ENCODE measurements at regions not wholly inside any gene's neighbourhood (a gene's known extent, or its start where the extent isn't known, plus 50 kb on each side); places are given as distances from the start of the nearest gene placed in this dataset.

DNA sequence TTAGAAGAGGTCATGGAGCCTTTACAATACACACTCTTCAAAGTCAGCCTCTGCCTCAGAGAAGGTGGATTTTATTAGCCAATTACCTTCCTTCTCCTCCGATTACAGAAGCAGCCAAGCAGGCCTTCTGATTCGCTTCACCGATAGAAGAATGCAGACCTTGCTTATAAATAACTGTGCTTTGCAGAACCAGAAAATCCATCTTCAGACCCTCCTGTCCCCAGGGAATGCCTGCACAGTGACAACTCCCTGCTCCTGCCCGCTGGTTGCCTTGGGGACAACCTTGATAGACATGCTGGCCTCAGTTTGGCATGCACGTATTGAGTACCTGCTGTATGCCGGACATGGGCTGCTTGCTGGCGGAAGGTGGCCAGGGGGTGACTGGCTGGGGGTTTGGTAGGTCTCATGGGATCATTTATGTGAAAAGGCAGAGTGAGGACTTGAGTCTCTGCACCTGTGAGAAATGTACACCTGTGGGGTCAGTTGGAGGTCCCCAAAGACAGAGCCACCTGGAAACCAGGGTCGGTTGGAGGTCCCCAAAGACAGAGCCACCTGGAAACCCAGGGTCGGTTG is 1238.7 kb downstream of the BRD1 start:
- ChIA-PET POLR2A (no interaction called here), RAD21 (ENCODE audit: low non-redundant PET in 1 of 2, low total read pairs in 2 of 2, uncharacterized antibody in 2 of 2, unreplicated experiment in 2 of 2) (no interaction called here), CTCF (no interaction called here)
- Histone ChIP-seq H2AFZ (ENCODE audit: low read depth, low read length, poor library complexity, severe bottlenecking) (no peak overlapping the region), H3K9ac (ENCODE audit: low read length) (no peak overlapping the region), H3K4me2 (ENCODE audit: low read length) (no peak overlapping the region), H3K36me3 (ENCODE audit: control insufficient read depth in 1 of 2, insufficient read depth in 2 of 2, low read length in 2 of 2) (no peaks in the 10 kb centered on the region), H3K9me2 (ENCODE audit: insufficient read depth) (no peaks in the 10 kb centered on the region), H3K27me3 (ENCODE audit: insufficient read depth, low read length) (no peaks in the 10 kb centered on the region), H3K9me3 (ENCODE audit: control insufficient read depth in 1 of 2, insufficient read depth in 1 of 2, low read depth in 1 of 2, low read length in 2 of 2) (peaks cover 6 to 8% of the 10 kb centered on the region in 2 experiments; a peak in 3 of 4 replicates), H4K20me1 (ENCODE audit: insufficient read depth) (no peaks in the 10 kb centered on the region), H3K79me2 (ENCODE audit: insufficient read depth, low read length) (no peaks in the 10 kb centered on the region), H3K27ac (ENCODE audit: low read depth, low read length) (no peak overlapping the region), H3K4me3 (replicated peaks in 1 of 2; ENCODE audit: low read depth in 1 of 2, low read length in 2 of 2) (no peak overlapping the region), H3K4me1 (ENCODE audit: control insufficient read depth in 1 of 2, insufficient read depth in 2 of 2, low read length in 2 of 2) (no peaks in the 10 kb centered on the region)
- intact Hi-C loops (cut with micrococcal nuclease) = no loop called here
- no TSS peak for BruUV-seq (replicated peaks)
- TF ChIP-seq CBX3 (IDR thresholded peaks at IDR 0.05; ENCODE audit: low read depth) = no peak
- TF ChIP-seq, protein P1, sequence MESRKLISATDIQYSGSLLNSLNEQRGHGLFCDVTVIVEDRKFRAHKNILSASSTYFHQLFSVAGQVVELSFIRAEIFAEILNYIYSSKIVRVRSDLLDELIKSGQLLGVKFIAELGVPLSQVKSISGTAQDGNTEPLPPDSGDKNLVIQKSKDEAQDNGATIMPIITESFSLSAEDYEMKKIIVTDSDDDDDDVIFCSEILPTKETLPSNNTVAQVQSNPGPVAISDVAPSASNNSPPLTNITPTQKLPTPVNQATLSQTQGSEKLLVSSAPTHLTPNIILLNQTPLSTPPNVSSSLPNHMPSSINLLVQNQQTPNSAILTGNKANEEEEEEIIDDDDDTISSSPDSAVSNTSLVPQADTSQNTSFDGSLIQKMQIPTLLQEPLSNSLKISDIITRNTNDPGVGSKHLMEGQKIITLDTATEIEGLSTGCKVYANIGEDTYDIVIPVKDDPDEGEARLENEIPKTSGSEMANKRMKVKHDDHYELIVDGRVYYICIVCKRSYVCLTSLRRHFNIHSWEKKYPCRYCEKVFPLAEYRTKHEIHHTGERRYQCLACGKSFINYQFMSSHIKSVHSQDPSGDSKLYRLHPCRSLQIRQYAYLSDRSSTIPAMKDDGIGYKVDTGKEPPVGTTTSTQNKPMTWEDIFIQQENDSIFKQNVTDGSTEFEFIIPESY (IDR thresholded peaks at IDR 0.05; ENCODE audit: extremely low read depth, insufficient replicate concordance, low read length) = no peak
- no peak for TF ChIP-seq POLR2A (IDR thresholded peaks at IDR 0.05; ENCODE audit: borderline replicate concordance, extremely low read depth, insufficient read depth, insufficient read length)
- no peak for TF ChIP-seq TCF7L2 (IDR thresholded peaks at IDR 0.05; ENCODE audit: borderline replicate concordance, extremely low read depth, insufficient read depth, insufficient read length)
- TF ChIP-seq EZH2phosphoT487 (IDR thresholded peaks at IDR 0.05; ENCODE audit: borderline replicate concordance) = no peak
- no peak for TF ChIP-seq JUND (IDR thresholded peaks at IDR 0.05)
- no peak for TF ChIP-seq ELF1 (IDR thresholded peaks at IDR 0.05; ENCODE audit: borderline replicate concordance, low read depth)
- TF ChIP-seq, protein P2, sequence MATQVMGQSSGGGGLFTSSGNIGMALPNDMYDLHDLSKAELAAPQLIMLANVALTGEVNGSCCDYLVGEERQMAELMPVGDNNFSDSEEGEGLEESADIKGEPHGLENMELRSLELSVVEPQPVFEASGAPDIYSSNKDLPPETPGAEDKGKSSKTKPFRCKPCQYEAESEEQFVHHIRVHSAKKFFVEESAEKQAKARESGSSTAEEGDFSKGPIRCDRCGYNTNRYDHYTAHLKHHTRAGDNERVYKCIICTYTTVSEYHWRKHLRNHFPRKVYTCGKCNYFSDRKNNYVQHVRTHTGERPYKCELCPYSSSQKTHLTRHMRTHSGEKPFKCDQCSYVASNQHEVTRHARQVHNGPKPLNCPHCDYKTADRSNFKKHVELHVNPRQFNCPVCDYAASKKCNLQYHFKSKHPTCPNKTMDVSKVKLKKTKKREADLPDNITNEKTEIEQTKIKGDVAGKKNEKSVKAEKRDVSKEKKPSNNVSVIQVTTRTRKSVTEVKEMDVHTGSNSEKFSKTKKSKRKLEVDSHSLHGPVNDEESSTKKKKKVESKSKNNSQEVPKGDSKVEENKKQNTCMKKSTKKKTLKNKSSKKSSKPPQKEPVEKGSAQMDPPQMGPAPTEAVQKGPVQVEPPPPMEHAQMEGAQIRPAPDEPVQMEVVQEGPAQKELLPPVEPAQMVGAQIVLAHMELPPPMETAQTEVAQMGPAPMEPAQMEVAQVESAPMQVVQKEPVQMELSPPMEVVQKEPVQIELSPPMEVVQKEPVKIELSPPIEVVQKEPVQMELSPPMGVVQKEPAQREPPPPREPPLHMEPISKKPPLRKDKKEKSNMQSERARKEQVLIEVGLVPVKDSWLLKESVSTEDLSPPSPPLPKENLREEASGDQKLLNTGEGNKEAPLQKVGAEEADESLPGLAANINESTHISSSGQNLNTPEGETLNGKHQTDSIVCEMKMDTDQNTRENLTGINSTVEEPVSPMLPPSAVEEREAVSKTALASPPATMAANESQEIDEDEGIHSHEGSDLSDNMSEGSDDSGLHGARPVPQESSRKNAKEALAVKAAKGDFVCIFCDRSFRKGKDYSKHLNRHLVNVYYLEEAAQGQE (IDR thresholded peaks at IDR 0.05; ENCODE audit: low read depth) = no peak
- no peak for TF ChIP-seq FOSL1 (IDR thresholded peaks at IDR 0.05; ENCODE audit: low read depth)
- TF ChIP-seq, protein P3, sequence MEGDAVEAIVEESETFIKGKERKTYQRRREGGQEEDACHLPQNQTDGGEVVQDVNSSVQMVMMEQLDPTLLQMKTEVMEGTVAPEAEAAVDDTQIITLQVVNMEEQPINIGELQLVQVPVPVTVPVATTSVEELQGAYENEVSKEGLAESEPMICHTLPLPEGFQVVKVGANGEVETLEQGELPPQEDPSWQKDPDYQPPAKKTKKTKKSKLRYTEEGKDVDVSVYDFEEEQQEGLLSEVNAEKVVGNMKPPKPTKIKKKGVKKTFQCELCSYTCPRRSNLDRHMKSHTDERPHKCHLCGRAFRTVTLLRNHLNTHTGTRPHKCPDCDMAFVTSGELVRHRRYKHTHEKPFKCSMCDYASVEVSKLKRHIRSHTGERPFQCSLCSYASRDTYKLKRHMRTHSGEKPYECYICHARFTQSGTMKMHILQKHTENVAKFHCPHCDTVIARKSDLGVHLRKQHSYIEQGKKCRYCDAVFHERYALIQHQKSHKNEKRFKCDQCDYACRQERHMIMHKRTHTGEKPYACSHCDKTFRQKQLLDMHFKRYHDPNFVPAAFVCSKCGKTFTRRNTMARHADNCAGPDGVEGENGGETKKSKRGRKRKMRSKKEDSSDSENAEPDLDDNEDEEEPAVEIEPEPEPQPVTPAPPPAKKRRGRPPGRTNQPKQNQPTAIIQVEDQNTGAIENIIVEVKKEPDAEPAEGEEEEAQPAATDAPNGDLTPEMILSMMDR (IDR thresholded peaks at IDR 0.05 in 2 of 3, conservative IDR thresholded peaks at IDR 0.05 in 1 of 3; ENCODE audit: borderline replicate concordance in 1 of 3, insufficient read depth in 1 of 3, low read depth in 2 of 3, low read length in 2 of 3) = no peak
- no peak for TF ChIP-seq RAD21 (IDR thresholded peaks at IDR 0.05; ENCODE audit: low read depth)
- TF ChIP-seq, protein P4, sequence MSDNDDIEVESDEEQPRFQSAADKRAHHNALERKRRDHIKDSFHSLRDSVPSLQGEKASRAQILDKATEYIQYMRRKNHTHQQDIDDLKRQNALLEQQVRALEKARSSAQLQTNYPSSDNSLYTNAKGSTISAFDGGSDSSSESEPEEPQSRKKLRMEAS (IDR thresholded peaks at IDR 0.05) = no peak
- TF ChIP-seq YY1 (IDR thresholded peaks at IDR 0.05; ENCODE audit: extremely low read depth, insufficient replicate concordance, low read depth, low read length) = no peak
- no peak for TF ChIP-seq SP1 (IDR thresholded peaks at IDR 0.05; ENCODE audit: low read depth)
- no peak for TF ChIP-seq SIN3A (IDR thresholded peaks at IDR 0.05; ENCODE audit: low read depth)
- no peak for TF ChIP-seq EGR1 (IDR thresholded peaks at IDR 0.05; ENCODE audit: low read depth)
- no peak for TF ChIP-seq ZNF274 (IDR thresholded peaks at IDR 0.05; ENCODE audit: low read depth, low read length)
- DNase-seq (ENCODE audit: low read depth, low spot score) = no peak
- ATAC-seq = no peak
